T-cell (primary cell): ENCODE measurements at regions not wholly inside any gene's neighbourhood (a gene's known extent, or its start where the extent isn't known, plus 50 kb on each side); places are given as distances from the start of the nearest gene placed in this dataset.

Experiments used
- ATAC-seq, 4 experiments: fragments of 200-7000 bp in 3 of 4; fragments of 150-1000 bp in 1 of 4; cut with Tn5 transposase; replicated peaks in 1 of 4; 1 replicate in 3 of 4; 2 replicates in 1 of 4; pipeline ENCODE4 v1.10.0; 2021; ENCODE audit warnings: moderate library complexity in 3 of 4, mild to moderate bottlenecking in 2 of 4, moderate number of reproducible peaks in 1 of 4
- CTCF ChIA-PET, 2 donors: fragments of 300-600 bp; sonication (Branson Sonifier 250); formaldehyde crosslinking; loops; one replicate each; lab custom pipeline; 2022; ENCODE audit warnings: antibody characterized with exemption in 2 of 2; lab: Charles Lee
- POLR2A ChIA-PET, 2 donors: fragments of 300-600 bp; sonication (Branson Sonifier 250); formaldehyde crosslinking; loops; one replicate each; lab custom pipeline; 2022; ENCODE audit warnings: antibody characterized with exemption in 2 of 2; lab: Charles Lee
- DNase-seq, 35 experiments: peaks; one replicate each; pipeline versions ENCODE4 v3.0.0 to v3.0.0-alpha.2; 2013 to 2023
- H3K27ac ChIP-seq: one replicate; pipeline ENCODE4 v1.5.1; 2013; ENCODE audit warnings: low read length
- H3K27me3 ChIP-seq, 2 experiments: replicated peaks in 1 of 2; 1 replicate in 1 of 2; 2 replicates in 1 of 2; pipeline versions ENCODE4 v1.6.1 to v1.7.0; 2013; ENCODE audit warnings: low read length in 1 of 2, mixed read lengths in 1 of 2; ENCODE audit not compliant: control insufficient read depth in 2 of 2, insufficient read depth in 2 of 2; ENCODE audit errors: extremely low read depth in 1 of 2
- H3K36me3 ChIP-seq, 2 donors: 1 replicate in 1 of 2; 2 replicates in 1 of 2; pipeline versions ENCODE4 v1.6.1 to v1.7.0; 2013; ENCODE audit warnings: low read length in 1 of 2; ENCODE audit not compliant: control insufficient read depth in 2 of 2, insufficient read depth in 1 of 2; ENCODE audit errors: extremely low read depth in 1 of 2
- H3K4me1 ChIP-seq, 2 experiments: 1 replicate in 1 of 2; 2 replicates in 1 of 2; pipeline versions ENCODE4 v1.6.1 to v1.7.0; 2013; ENCODE audit warnings: low read length in 2 of 2, mixed read lengths in 1 of 2; ENCODE audit not compliant: insufficient read depth in 2 of 2, control insufficient read depth in 1 of 2; ENCODE audit errors: extremely low read depth in 1 of 2
- H3K4me3 ChIP-seq, 2 donors: 1 replicate in 1 of 2; 2 replicates in 1 of 2; pipeline versions ENCODE4 v1.5.1 to v1.7.0; 2013; ENCODE audit warnings: mild to moderate bottlenecking in 2 of 2, low read length in 1 of 2, moderate library complexity in 1 of 2; ENCODE audit not compliant: control insufficient read depth in 1 of 2; ENCODE audit errors: extremely low read depth in 1 of 2
- H3K9me3 ChIP-seq: 2 replicates; pipeline ENCODE4 v1.7.0; 2013
- H3K27ac Mint-ChIP-seq, 2 donors: one replicate each; pipeline ENCODE4 v1.8.0; 2020 to 2021; ENCODE audit warnings: mild to moderate bottlenecking in 2 of 2, mixed read lengths in 2 of 2
- H3K27me3 Mint-ChIP-seq, 2 donors: one replicate each; pipeline ENCODE4 v1.8.0; 2021 to 2022; ENCODE audit warnings: mixed read lengths in 2 of 2
- H3K36me3 Mint-ChIP-seq: one replicate; pipeline ENCODE4 v1.8.0; 2021; ENCODE audit warnings: mixed read lengths
- H3K4me1 Mint-ChIP-seq, 3 donors: one replicate each; pipeline ENCODE4 v1.8.0; 2020 to 2022; ENCODE audit warnings: mixed read lengths in 3 of 3, mild to moderate bottlenecking in 1 of 3
- H3K4me3 Mint-ChIP-seq, 3 donors: one replicate each; pipeline ENCODE4 v1.8.0; 2020 to 2022; ENCODE audit warnings: mild to moderate bottlenecking in 3 of 3, mixed read lengths in 3 of 3, moderate library complexity in 3 of 3
- H3K9me3 Mint-ChIP-seq, 3 donors: one replicate each; pipeline ENCODE4 v1.8.0; 2020 to 2022; ENCODE audit warnings: mixed read lengths in 3 of 3
- WGBS: methylation state at CpG from one replicate; pipeline ENCODE4 v1.1.5; 2013; ENCODE audit warnings: missing lambda C conversion rate; ENCODE audit not compliant: insufficient coverage; 5-methylcytosine and 5-hydroxymethylcytosine counted together

GRCh38 chr6:44679438-44680201, 292.1 kb downstream of the CDC5L start:
- WGBS, result 82% methylated on average over 3 of the region's 6 CpGs
- Mint-ChIP-seq H3K36me3 (no peaks in the 10 kb centered on the region), H3K4me3 (no peak overlapping the region), H3K4me1 (no peaks in the 10 kb centered on the region), H3K27me3 (peaks cover 0 to 4% of the 10 kb centered on the region in 2 donors), H3K9me3 (no peaks in the 10 kb centered on the region), H3K27ac (no peak overlapping the region)
- DNase-seq (no peak), ATAC-seq (no peak)
- Histone ChIP-seq H3K27ac (no peak overlapping the region), H3K4me1 (no peaks in the 10 kb centered on the region), H3K9me3 (no peaks in the 10 kb centered on the region), H3K27me3 (peaks cover 0 to 12% of the 10 kb centered on the region in 2 experiments), H3K4me3 (no peak overlapping the region), H3K36me3 (no peaks in the 10 kb centered on the region)
- CTCF ChIA-PET, result no interaction called here
- POLR2A ChIA-PET, result no interaction called here

GRCh38 chr6:44680202-44680720, 292.8 kb downstream of the CDC5L start:
- H3K27ac Mint-ChIP-seq, result no peak overlapping the region
- no peak overlapping the region for H3K4me3 ChIP-seq
- 65% methylated on average over 4 of the region's 4 CpGs for WGBS
- H3K4me1 Mint-ChIP-seq, result no peaks in the 10 kb centered on the region
- DNase-seq (no peak), ATAC-seq (no peak)
- no peaks in the 10 kb centered on the region for H3K36me3 Mint-ChIP-seq
- no peak overlapping the region for H3K4me3 Mint-ChIP-seq
- no peak overlapping the region for H3K27ac ChIP-seq
- ChIA-PET CTCF (no interaction called here), POLR2A (no interaction called here)
- no peaks in the 10 kb centered on the region for H3K36me3 ChIP-seq
- H3K27me3 Mint-ChIP-seq, result peaks cover 0 to 4% of the 10 kb centered on the region in 2 donors
- H3K4me1 ChIP-seq, result no peaks in the 10 kb centered on the region
- H3K9me3 Mint-ChIP-seq, result no peaks in the 10 kb centered on the region
- H3K9me3 ChIP-seq, result no peaks in the 10 kb centered on the region
- H3K27me3 ChIP-seq, result peaks cover 0 to 10% of the 10 kb centered on the region in 2 experiments

GRCh38 chr6:44681761-44682160, 294.3 kb downstream of the CDC5L start:
- Histone ChIP-seq H3K4me3 (no peak overlapping the region), H3K4me1 (no peaks in the 10 kb centered on the region), H3K36me3 (no peaks in the 10 kb centered on the region), H3K9me3 (no peaks in the 10 kb centered on the region), H3K27ac (no peak overlapping the region), H3K27me3 (peaks cover 0 to 10% of the 10 kb centered on the region in 2 experiments)
- POLR2A ChIA-PET, result no interaction called here
- 83% methylated on average over 7 of the region's 10 CpGs for WGBS
- Mint-ChIP-seq H3K4me3 (no peak overlapping the region), H3K4me1 (no peaks in the 10 kb centered on the region), H3K27ac (no peak overlapping the region), H3K27me3 (peaks cover 0 to 4% of the 10 kb centered on the region in 2 donors), H3K36me3 (no peaks in the 10 kb centered on the region), H3K9me3 (peaks cover 0 to 3% (median 0%) of the 10 kb centered on the region in 3 donors)
- CTCF ChIA-PET, result no interaction called here
- no peak for ATAC-seq
- DNase-seq, result no peak

- Mint-ChIP-seq H3K36me3 (no peaks in the 10 kb centered on the region), H3K4me1 (no peaks in the 10 kb centered on the region), H3K4me3 (no peak overlapping the region), H3K9me3 (peaks cover 0 to 8% (median 0%) of the 10 kb centered on the region in 3 donors), H3K27me3 (peaks cover 0 to 4% of the 10 kb centered on the region in 2 donors), H3K27ac (no peak overlapping the region)
- ATAC-seq, result no peak
- WGBS, result 89% methylated on average over 4 of the region's 6 CpGs
- Histone ChIP-seq H3K4me3 (no peak overlapping the region), H3K27ac (no peak overlapping the region), H3K27me3 (peaks cover 0 to 10% of the 10 kb centered on the region in 2 experiments), H3K4me1 (no peaks in the 10 kb centered on the region), H3K36me3 (no peaks in the 10 kb centered on the region), H3K9me3 (no peaks in the 10 kb centered on the region)
- DNase-seq, result no peak
- CTCF ChIA-PET, result no interaction called here
- POLR2A ChIA-PET, result no interaction called here
These were observed 294.8 kb downstream of the CDC5L start for GRCh38 chr6:44682280-44682679.

GRCh38 chr6:44682987-44683779, 295.7 kb downstream of the CDC5L start:
- Mint-ChIP-seq H3K9me3 (peaks cover 0 to 15% (median 8%) of the 10 kb centered on the region in 3 donors), H3K4me3 (no peak overlapping the region), H3K27me3 (peaks cover 0 to 4% of the 10 kb centered on the region in 2 donors), H3K4me1 (no peaks in the 10 kb centered on the region), H3K27ac (no peak overlapping the region), H3K36me3 (no peaks in the 10 kb centered on the region)
- CTCF ChIA-PET, result no interaction called here
- DNase-seq (no peak), ATAC-seq (no peak)
- POLR2A ChIA-PET, result no interaction called here
- Histone ChIP-seq H3K27ac (no peak overlapping the region), H3K4me1 (no peaks in the 10 kb centered on the region), H3K36me3 (no peaks in the 10 kb centered on the region), H3K27me3 (peaks cover 0 to 10% of the 10 kb centered on the region in 2 experiments), H3K9me3 (no peaks in the 10 kb centered on the region), H3K4me3 (no peak overlapping the region)
- 87% methylated on average over 6 of the region's 13 CpGs for WGBS

GRCh38 chr6:44685213-44685612, 297.7 kb downstream of the CDC5L start:
- ChIA-PET CTCF (no interaction called here), POLR2A (interaction anchor here in 1 of 2 donors (0.7 kb wide), 1 partner anchor 8 kb away, joined by 3 read pairs; no protein-coding TSS in a partner anchor)
- H3K4me3 ChIP-seq, result no peak overlapping the region
- Mint-ChIP-seq H3K4me3 (no peak overlapping the region), H3K36me3 (no peaks in the 10 kb centered on the region), H3K9me3 (peaks cover 6 to 26% (median 13%) of the 10 kb centered on the region in 3 donors), H3K4me1 (no peaks in the 10 kb centered on the region), H3K27me3 (peaks cover 3 to 7% of the 10 kb centered on the region in 2 donors), H3K27ac (peak overlapping the region in 1 of 2 donors; percentile 23)
- H3K27ac ChIP-seq, result no peak overlapping the region
- DNase-seq, result no peak
- ATAC-seq, result no peak
- H3K9me3 ChIP-seq, result no peaks in the 10 kb centered on the region
- no peaks in the 10 kb centered on the region for H3K4me1 ChIP-seq
- peaks cover 0 to 10% of the 10 kb centered on the region in 2 experiments for H3K27me3 ChIP-seq
- no CpG with 5 or more reads among the region's 2 CpGs for WGBS
- H3K36me3 ChIP-seq, result no peaks in the 10 kb centered on the region
